PFSK-1 (cell line): ENCODE measurements at regions not wholly inside any gene's neighbourhood (a gene's known extent, or its start where the extent isn't known, plus 50 kb on each side); places are given as distances from the start of the nearest gene placed in this dataset.

Experiments used
- FOXP2 ChIP-seq: optimal IDR thresholded peaks from 2 replicates; pipeline ENCODE3; 2011; ENCODE audit warnings: borderline replicate concordance, control low read depth, inconsistent platforms; ENCODE audit not compliant: insufficient read depth; ENCODE audit errors: extremely low read length, extremely low read depth
- POLR2AphosphoS5 ChIP-seq: IDR thresholded peaks from 2 replicates; pipeline ENCODE4 v1.6.1; 2012; ENCODE audit warnings: low read depth, mild to moderate bottlenecking, control low read depth, low read length, moderate library complexity
- REST ChIP-seq, 2 experiments: IDR thresholded peaks; 2 replicates each; pipeline versions ENCODE4 v1.6.1 to v1.8.0; 2011 to 2012; ENCODE audit warnings: low read depth in 2 of 2, low read length in 2 of 2, control low read depth in 1 of 2, inconsistent platforms in 1 of 2, mild to moderate bottlenecking in 1 of 2, moderate library complexity in 1 of 2; ENCODE audit not compliant: insufficient read depth in 1 of 2
- SIN3A ChIP-seq: IDR thresholded peaks from 2 replicates; pipeline ENCODE4 v1.6.1; 2012; ENCODE audit warnings: mild to moderate bottlenecking, low read length, moderate library complexity, borderline replicate concordance; ENCODE audit not compliant: insufficient read depth
- TAF1 ChIP-seq: IDR thresholded peaks from 2 replicates; pipeline ENCODE4 v1.6.1; 2012; ENCODE audit warnings: low read length, control low read depth, borderline replicate concordance; ENCODE audit not compliant: insufficient read depth

- TF ChIP-seq TAF1 (no peak), FOXP2 (no peak), SIN3A (no peak), POLR2AphosphoS5 (no peak), REST (IDR thresholded peaks at IDR 0.05; ENCODE audit: insufficient read depth in 1 of 2, low read depth in 2 of 2, low read length in 2 of 2) (no peak)
These were observed 136.9 kb upstream of the UBL3 start for GRCh38 chr13:29987340-29987739.

GRCh38 chr13:29980339-29980738 lies 129.9 kb upstream of the UBL3 start:
- TF ChIP-seq FOXP2 (no peak), POLR2AphosphoS5 (no peak), REST (IDR thresholded peaks at IDR 0.05; ENCODE audit: insufficient read depth in 1 of 2, low read depth in 2 of 2, low read length in 2 of 2) (no peak), SIN3A (no peak), TAF1 (no peak)

DNA sequence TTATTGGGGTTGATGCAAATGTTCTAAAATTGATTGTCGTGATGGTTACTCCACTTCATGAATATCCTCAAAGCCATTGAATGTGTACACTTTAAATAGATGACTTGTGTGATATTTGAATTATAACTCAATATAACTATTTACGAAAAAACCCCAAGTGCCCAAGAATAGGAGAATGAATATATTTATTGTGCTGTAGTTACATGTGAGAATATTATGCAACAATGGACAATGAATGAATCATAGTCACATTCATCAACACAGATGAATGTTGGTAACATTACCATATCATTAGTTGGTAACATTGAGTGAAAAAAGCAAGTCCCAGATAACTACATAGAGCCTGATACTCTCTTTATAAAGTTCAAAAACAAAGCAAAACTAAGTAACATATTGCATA lies 127.8 kb upstream of the UBL3 start:
- TF ChIP-seq SIN3A (no peak), REST (IDR thresholded peaks at IDR 0.05; ENCODE audit: insufficient read depth in 1 of 2, low read depth in 2 of 2, low read length in 2 of 2) (no peak), TAF1 (no peak), FOXP2 (no peak), POLR2AphosphoS5 (no peak)

GRCh38 chr13:29977476-29978120 lies 127.2 kb upstream of the UBL3 start:
- TF ChIP-seq POLR2AphosphoS5 (no peak), TAF1 (no peak), SIN3A (no peak), FOXP2 (no peak), REST (IDR thresholded peaks at IDR 0.05; ENCODE audit: insufficient read depth in 1 of 2, low read depth in 2 of 2, low read length in 2 of 2) (no peak)

DNA sequence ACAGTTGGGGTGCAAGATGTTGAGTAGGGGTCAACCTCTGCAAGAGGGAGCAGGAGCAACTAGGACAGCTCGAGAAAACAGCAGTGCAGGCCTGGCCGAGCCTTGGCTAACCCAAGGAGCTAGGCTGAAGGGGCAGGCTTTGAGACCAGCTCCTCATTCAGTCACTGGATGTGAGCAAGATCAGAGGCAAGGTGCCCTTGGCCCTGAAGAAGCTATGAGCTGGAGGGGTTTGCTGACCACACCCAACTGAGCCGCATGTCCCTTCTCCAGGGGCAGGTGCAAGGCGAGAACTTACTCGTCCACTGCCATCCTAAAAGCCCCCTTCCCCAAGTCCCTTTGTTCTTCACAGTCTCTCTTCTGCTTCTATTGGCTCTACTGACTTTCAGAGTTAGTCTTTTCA lies 126.1 kb upstream of the UBL3 start:
- TF ChIP-seq FOXP2 = no peak
- no peak for TF ChIP-seq REST (IDR thresholded peaks at IDR 0.05; ENCODE audit: insufficient read depth in 1 of 2, low read depth in 2 of 2, low read length in 2 of 2)
- no peak for TF ChIP-seq TAF1
- no peak for TF ChIP-seq SIN3A
- TF ChIP-seq POLR2AphosphoS5 = no peak
